Kidney epithelial cell (primary cell): ENCODE measurements at regions not wholly inside any gene's neighbourhood (a gene's known extent, or its start where the extent isn't known, plus 50 kb on each side); places are given as distances from the start of the nearest gene placed in this dataset.

ENCODE experiments used
- DNase-seq: peaks from one replicate; pipeline ENCODE4 v3.0.0-alpha.2; 2010; ENCODE audit warnings: low read depth
- H3K27me3 ChIP-seq: 2 replicates; pipeline ENCODE4 v1.6.0; 2011; ENCODE audit warnings: low read length; ENCODE audit not compliant: control insufficient read depth, insufficient read depth
- H3K36me3 ChIP-seq: 2 replicates; pipeline ENCODE4 v1.5.1; 2011; ENCODE audit warnings: low read length; ENCODE audit not compliant: control insufficient read depth, insufficient read depth
- H3K4me3 ChIP-seq: 2 replicates; pipeline ENCODE4 v1.5.1; 2011; ENCODE audit warnings: low read depth, mild to moderate bottlenecking, control low read depth, low read length
- TF ChIP-seq, protein P1 (sequence below): IDR thresholded peaks from 2 replicates; pipeline ENCODE4 v1.5.1; 2011; ENCODE audit warnings: mild to moderate bottlenecking, moderate library complexity, low read length, control low read depth, inconsistent platforms; ENCODE audit not compliant: insufficient read depth, poor library complexity, severe bottlenecking

DNA sequence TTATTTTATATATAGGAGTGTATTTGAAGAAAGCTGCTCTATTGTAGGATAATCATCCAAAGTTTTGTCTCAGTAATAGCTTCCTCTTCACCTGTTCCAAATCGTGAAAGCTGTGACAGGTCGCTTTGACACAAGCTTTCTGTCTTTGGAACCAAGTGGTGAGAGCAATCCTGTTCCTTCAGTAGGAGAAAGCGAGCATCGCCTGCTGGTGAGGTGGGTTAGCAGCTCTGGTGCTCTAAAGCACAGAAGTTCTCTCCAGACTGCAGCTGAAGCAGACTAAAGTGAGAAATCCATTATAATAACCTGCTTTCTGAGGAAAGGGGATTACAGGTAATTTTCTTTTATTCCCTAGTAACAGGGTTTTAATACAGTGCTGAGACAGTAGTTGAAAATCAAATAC, 803.8 kb downstream of the ADGRL2 start:
- DNase-seq, result no peak
- Histone ChIP-seq H3K27me3 (no peaks in the 10 kb centered on the region), H3K4me3 (no peak overlapping the region), H3K36me3 (no peaks in the 10 kb centered on the region)
- TF ChIP-seq, protein P1, sequence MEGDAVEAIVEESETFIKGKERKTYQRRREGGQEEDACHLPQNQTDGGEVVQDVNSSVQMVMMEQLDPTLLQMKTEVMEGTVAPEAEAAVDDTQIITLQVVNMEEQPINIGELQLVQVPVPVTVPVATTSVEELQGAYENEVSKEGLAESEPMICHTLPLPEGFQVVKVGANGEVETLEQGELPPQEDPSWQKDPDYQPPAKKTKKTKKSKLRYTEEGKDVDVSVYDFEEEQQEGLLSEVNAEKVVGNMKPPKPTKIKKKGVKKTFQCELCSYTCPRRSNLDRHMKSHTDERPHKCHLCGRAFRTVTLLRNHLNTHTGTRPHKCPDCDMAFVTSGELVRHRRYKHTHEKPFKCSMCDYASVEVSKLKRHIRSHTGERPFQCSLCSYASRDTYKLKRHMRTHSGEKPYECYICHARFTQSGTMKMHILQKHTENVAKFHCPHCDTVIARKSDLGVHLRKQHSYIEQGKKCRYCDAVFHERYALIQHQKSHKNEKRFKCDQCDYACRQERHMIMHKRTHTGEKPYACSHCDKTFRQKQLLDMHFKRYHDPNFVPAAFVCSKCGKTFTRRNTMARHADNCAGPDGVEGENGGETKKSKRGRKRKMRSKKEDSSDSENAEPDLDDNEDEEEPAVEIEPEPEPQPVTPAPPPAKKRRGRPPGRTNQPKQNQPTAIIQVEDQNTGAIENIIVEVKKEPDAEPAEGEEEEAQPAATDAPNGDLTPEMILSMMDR, result peak; percentile 37

DNA sequence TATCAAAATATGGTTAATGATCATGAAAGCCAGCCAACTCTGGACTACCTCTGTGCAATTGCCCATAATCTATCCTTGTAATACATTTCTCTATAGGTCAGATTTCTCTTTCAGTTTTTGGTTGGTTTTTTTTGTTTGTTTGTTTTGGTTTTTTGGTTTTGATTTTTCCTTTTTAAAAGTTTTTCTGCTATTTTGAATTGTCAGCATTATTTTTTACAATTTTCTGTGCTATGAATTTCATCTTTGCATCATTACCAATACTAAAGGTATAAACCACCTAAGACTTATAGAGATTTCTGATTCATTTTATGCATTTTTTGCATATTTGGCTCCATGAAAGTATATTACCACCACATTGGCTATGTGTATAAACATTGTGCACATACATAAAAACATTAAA, 799.6 kb downstream of the ADGRL2 start:
- Histone ChIP-seq H3K27me3 (no peaks in the 10 kb centered on the region), H3K36me3 (no peaks in the 10 kb centered on the region)

DNA sequence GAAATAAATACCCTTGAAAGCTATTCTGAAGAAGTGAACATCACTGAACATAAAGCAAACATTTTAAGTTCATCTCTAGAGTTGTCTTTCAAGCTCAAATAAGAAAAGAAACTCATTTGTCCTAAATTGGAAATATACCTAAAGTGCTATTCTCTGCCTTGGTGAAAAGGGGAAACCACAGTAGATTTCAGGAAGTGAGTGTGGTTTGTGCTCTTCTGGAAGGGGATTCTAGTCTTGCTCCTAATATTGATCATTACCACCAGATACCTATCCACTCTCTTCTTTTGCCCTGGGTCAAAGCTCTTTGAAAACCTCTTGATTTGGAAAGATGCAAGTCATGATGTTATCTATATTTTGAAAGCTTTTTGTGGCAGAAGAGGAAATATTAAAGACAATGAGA, 798.1 kb downstream of the ADGRL2 start:
- no peaks in the 10 kb centered on the region for H3K27me3 ChIP-seq

More for the DNA sequence above, 799.6 kb downstream of the ADGRL2 start:
- no peak for DNase-seq
- no peak overlapping the region for H3K4me3 ChIP-seq
- TF ChIP-seq, protein P1, result no peak

DNA sequence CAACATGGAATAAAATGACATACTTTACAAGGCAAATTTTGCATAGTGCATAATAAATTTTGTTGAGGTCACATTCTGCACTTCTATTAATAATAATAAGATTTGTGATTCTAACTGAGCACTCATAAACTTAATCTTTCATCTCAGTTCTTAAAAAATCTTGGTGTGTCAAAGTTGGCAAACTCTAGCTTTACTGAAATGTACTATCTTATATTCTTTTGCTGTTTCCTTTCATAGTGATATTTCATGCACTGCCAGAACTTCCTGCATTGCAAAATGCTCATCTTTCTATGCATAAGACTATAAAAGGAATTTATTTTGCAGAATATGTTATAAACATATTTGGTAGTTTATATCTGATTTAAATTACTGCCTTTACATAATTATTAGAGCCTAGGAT, 797.6 kb downstream of the ADGRL2 start:
- TF ChIP-seq, protein P1, result no peak
- H3K27me3 ChIP-seq, result no peaks in the 10 kb centered on the region
- no peak for DNase-seq
- H3K36me3 ChIP-seq, result no peaks in the 10 kb centered on the region
- no peak overlapping the region for H3K4me3 ChIP-seq

More for the DNA sequence above, 798.1 kb downstream of the ADGRL2 start:
- Histone ChIP-seq H3K36me3 (no peaks in the 10 kb centered on the region), H3K4me3 (no peak overlapping the region)
- DNase-seq, result no peak
- TF ChIP-seq, protein P1, result no peak

DNA sequence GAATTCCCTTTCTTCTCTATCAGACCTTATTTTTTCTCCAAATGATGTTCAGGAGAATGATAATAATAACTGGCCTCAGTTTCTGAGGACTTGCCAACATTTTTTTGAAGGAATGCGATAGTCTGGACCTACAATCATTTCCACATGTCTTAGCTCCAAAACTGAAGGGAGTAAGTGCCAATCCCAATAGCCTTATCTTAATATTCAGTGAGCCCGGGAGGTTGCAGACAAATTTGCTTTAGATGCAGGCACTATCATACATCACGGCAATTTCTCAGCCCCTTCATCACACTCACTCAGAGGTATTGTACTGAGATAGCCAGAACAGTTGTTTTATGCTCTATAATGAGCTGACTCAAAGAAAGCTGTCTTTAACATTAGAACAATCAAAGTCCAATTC, 796.9 kb downstream of the ADGRL2 start:
- DNase-seq, result no peak
- H3K36me3 ChIP-seq, result no peaks in the 10 kb centered on the region
- H3K4me3 ChIP-seq, result no peak overlapping the region
- H3K27me3 ChIP-seq, result no peaks in the 10 kb centered on the region
- TF ChIP-seq, protein P1, result no peak

DNA sequence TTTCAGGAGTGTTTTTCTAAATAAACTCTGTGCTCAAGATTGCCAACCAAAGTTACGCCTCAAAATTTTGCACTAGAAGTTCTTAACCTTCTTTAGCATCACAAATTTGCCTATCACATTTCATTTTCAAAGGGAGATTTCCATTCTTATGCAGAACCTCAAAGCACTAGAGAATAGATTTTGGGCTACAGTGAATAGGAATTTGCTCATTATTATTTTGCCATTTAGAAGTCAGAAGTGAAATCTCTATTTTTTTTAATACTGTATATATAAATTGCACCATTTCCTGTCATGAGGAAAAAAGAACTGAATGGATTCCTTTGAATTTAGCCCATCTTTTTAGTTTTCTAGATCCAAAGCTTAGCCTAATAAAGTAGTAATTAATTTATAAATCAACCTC, 796.4 kb downstream of the ADGRL2 start:
- H3K27me3 ChIP-seq, result no peaks in the 10 kb centered on the region
- DNase-seq, result no peak
- TF ChIP-seq, protein P1, result no peak
- H3K36me3 ChIP-seq, result no peaks in the 10 kb centered on the region
- no peak overlapping the region for H3K4me3 ChIP-seq
